SKM-1 treated with dmso at 0.1 percent for 144 hours (cell line): ENCODE measurements at regions not wholly inside any gene's neighbourhood (a gene's known extent, or its start where the extent isn't known, plus 50 kb on each side); places are given as distances from the start of the nearest gene placed in this dataset.
"Not testable (repeated sequence)": the region's sequence is repeated elsewhere in the genome, so short reads cannot be mapped to it uniquely, and the experiment has no call there.

Experiments used
- DNase-seq: peaks from one replicate; lab custom pipeline; 2025; ENCODE audit not compliant: unreplicated experiment; lab: John Stamatoyannopoulos, UW

DNA sequence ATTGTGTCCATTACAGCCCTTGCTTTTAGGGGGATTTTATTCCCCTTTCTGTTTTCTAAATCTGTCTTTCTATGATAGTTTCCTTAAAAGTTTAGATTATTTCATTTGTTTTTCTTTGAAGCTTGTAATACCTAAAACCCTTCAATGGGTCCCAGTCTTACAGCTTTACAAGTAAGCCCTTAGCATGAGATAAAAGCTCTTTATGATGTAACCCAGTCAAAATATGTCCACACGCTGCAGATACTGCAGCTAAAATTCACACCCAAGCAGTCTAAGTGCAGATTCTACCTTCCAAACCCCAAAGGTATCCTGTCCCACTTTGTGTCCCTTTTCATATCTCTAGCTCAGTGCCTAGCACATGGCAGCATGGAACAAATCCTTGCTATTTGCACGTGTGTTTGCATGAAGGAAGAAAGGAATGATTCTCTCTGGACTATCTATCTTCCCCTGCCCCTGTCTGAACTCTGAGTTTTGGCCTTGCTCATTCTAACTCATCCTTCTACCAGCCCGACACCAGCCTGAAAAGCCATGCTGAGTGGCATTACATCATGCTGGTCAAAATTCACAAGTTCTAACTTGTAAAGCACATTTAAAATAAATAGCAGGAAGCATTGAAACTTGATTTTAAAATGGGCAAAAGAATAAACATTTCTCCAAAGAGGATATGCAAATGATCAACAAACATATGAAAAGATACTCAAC lies 623.2 kb downstream of the IRS1 start:
- no peak for DNase-seq

GRCh38 chr2:226174390-226174789 lies 625.2 kb downstream of the IRS1 start:
- DNase-seq: no peak

DNA sequence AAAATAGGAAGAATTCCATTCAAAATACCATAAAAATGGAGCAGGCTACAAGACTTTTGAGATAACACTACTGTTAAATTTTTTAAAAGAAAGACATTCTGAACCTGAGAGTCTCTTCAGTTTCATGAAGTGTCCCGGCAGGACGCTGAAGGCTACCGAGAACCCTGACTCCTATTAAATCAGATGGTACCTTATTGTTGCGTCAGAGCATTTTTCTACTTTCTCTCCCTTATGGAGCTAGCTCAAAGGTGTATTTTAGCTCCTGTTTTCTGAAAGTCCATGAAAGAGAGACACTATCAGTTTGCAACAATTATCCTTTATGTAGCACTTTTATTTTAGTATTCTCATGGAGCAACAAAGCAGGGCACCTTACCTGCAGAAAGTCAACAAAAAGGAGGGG lies 626.7 kb downstream of the IRS1 start:
- no peak for DNase-seq

GRCh38 chr2:226172309-226172708 lies 627.3 kb downstream of the IRS1 start:
- DNase-seq: no peak

- no peak for DNase-seq
Observed at GRCh38 chr2:226169751-226170581, 629.7 kb downstream of the IRS1 start.

GRCh38 chr2:226168496-226169160 lies 631.0 kb downstream of the IRS1 start:
- DNase-seq: no peak

DNA sequence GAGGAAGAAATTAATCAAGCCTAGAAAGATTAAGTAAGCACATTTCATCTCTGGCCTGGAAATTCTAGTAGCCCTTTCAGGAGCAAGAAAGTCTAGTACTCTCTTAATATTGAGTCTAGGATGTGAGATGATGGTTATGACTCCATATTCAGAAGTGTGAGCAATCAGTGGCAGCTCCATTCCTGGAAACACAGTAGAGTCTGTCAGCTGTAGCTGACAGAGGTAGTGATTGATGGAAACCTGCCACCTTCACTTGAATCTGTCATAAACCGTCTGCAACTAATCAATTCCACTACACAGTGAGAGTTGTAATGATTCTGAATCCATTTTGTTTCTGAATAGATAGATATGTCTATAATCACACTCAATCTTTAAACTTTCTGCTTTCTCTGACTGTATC lies 635.1 kb downstream of the IRS1 start:
- DNase-seq: no peak

- DNase-seq: not testable (repeated sequence)
Observed at GRCh38 chr2:226160617-226161016, 639.0 kb downstream of the IRS1 start.

DNA sequence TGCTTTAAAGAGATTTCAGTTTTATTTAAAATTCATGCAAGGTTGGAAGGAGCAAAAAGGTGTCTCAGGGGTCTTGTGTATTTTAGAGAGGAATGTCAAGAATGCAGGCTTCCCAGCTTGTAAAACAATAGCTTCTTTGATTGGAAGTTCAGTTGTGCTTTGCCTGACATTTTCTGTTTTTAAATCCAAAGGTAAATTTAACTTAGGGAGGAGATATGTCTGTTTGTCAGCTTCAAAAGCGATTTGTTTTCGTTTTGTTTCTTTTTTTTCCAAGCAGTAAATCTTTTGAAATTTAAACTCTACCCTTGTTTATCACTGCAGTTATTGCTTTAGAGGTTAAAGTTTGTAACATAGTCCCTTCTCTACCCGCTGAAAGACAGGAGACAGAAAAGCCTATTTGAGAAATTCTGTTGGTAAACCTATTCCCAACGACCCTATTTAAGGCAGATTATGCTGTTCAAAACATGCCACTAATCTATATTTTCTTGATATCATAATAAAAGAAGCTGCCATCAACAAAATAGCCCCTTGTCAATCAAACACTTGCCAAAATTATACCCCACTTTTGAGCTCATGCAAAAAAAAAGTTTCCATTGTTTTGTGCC lies 639.6 kb downstream of the IRS1 start:
- no peak for DNase-seq

GRCh38 chr2:226158940-226159339 lies 640.7 kb downstream of the IRS1 start:
- DNase-seq: no peak

DNA sequence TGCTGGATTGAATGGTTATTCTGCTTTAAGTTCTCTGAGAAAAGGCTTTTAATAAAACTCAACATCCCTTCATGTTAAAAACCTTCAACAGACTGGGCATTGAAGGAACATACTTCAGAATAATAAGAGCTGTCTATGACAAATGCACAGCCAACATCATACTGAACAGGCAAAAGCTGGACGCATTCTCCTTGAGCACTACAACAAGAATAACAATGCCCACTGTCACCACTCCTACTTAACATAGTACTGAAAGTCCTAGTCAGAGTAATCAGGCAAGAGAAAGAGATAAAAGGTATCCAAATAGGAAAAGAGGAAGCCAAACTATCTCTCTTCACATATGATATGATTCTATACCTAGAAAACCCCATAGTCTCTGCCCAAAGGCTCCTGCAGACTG lies 641.4 kb downstream of the IRS1 start:
- DNase-seq: no peak

DNA sequence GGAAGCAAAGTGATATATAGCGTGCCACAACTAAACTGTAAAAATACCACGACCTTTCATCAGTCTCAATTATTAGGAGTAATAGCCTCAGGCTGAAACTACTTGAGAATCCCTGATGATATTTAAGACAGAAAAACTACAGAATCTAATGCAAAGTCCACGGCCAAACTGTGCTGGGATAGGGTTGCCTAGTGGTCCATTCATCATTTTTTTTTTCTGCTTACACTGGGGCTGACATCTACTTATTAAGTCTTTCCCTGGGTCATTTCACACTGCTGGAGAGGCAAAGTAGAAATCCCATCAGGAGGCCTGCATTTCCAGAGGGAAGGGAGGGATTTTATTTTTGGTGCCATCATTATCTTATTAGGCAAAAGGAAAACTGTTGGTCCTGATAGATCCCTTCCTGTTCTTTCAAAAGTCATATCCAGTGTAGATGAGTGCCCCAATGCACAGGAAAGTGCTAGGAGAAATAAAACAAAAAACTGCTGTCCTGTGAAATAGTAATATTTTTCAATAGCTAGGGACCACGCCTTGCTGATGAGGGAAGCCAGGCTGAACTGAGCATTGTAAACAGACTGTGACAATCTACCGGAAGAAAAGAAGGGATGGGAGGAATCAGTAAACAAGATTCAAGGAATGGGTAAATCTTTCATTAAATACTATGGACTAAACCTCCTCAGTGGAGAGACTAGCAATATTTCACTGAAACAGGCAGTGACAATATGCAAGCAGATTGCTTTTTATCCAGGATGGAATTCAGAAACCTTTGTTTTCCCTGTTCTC lies 644.3 kb downstream of the IRS1 start:
- no peak for DNase-seq

GRCh38 chr2:226154610-226155009 lies 645.0 kb downstream of the IRS1 start:
- no peak for DNase-seq

- no peak for DNase-seq
Observed at GRCh38 chr2:226153553-226153952, 646.1 kb downstream of the IRS1 start.

- DNase-seq: no peak
Observed at GRCh38 chr2:226151157-226151556, 648.5 kb downstream of the IRS1 start.

DNA sequence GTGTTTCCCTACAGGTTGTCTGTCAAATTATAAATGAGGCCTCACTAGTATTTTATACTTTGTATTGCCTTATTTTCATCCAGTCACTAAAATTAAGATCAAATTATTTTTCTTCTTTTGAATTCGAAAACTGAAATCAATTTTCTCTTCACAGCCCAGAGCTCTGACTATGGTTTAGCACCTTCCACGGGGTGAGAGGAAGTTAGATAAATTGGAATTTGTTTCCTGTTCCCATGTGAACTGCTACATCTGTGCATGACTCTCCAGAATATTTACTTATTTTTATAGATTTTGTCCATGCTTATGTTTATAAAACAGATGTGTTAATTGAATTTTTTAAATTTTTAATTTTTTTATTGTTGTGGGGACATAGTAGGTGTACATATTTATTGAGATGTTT lies 656.5 kb downstream of the IRS1 start:
- no peak for DNase-seq

GRCh38 chr2:226142463-226142862 lies 657.2 kb downstream of the IRS1 start:
- no peak for DNase-seq

- DNase-seq: no peak
Observed at GRCh38 chr2:226140594-226140993, 659.0 kb downstream of the IRS1 start.

DNA sequence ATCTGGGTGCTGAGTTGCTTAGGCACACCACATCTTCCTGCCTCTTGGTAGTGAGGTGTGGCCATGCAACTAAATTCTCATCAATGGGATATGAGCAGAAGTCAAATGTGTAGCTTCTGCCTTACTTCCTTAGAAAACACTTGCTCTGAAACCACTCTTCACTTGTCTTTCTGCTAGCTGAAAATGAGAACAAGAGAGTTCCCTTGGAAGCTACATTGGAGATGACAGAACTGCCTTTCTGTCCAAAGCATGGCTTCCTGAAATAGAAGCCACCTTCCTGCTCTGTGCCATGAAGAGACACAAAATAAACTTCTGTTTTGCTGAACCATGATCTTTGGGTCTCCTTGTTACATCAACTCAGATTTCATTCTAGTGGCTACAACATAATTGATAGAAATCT lies 659.9 kb downstream of the IRS1 start:
- peak; percentile 48 for DNase-seq

DNA sequence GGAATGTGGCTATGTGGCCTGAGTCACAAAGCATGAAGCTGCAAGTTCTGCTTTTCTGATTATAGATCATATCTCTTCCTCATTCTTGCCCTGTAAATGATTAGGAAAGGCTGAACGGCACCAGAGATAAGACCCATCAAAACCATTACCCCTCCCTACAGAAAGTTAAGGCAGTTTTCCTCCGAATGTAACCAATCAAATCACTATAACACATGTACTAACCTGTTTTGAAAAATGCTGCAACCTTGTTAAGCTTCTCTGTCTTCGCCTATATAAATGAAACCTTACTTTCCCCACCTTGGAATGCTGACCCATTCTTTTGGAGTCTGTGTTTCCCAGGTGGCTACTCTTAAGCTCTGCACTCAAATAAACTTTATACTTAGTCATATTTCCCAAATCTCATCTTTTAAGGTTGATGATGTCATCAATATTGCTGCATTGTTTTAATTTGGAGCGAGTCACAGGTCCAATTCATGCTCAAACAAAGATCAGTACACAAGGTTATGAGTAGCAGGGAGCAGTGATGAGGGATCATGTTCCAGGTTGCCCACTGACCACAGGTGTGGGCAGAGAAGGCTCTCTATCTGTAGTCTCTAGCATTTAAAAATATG lies 662.3 kb downstream of the IRS1 start:
- DNase-seq: peak; percentile 92
